B cell (primary cell): ENCODE measurements at regions not wholly inside any gene's neighbourhood (a gene's known extent, or its start where the extent isn't known, plus 50 kb on each side); places are given as distances from the start of the nearest gene placed in this dataset.

ENCODE experiments used
- ATAC-seq: fragments of 200-7000 bp; cut with Tn5 transposase; one replicate; pipeline ENCODE4 v1.10.0; 2021; ENCODE audit warnings: low read depth, mild to moderate bottlenecking, moderate number of reproducible peaks, moderate library complexity
- CTCF ChIA-PET: fragments of 350-600 bp; sonication (Branson Sonifier 250); formaldehyde crosslinking; loops from one replicate; lab custom pipeline; 2021; ENCODE audit warnings: antibody characterized with exemption, inconsistent platforms; lab: Charles Lee
- POLR2A ChIA-PET: fragments of 350-600 bp; sonication (Branson Sonifier 250); formaldehyde crosslinking; loops from one replicate; lab custom pipeline; 2021; ENCODE audit warnings: antibody characterized with exemption; lab: Charles Lee
- DNase-seq: peaks from one replicate; pipeline ENCODE4 v3.0.0; 2013
- H2AFZ ChIP-seq: 2 replicates; pipeline ENCODE4 v1.6.1; 2012; ENCODE audit warnings: mild to moderate bottlenecking, low read depth, low read length; ENCODE audit not compliant: insufficient read depth, poor library complexity, severe bottlenecking
- H3K27ac ChIP-seq, 2 donors: 1 replicate in 1 of 2; 2 replicates in 1 of 2; pipeline ENCODE4 v1.5.1; 2012 to 2013; ENCODE audit warnings: low read length in 2 of 2, mild to moderate bottlenecking in 2 of 2, moderate library complexity in 1 of 2
- H3K27me3 ChIP-seq, 4 experiments: fragments of 200-600 bp in 1 of 4; sonication (generic) in 1 of 4; replicated peaks in 1 of 4; 1 replicate in 2 of 4; 2 replicates in 2 of 4; pipeline versions ENCODE4 v1.6.1 to v1.7.0; 2013 to 2016; ENCODE audit warnings: low read length in 3 of 4, mild to moderate bottlenecking in 2 of 4, mixed read lengths in 1 of 4, moderate library complexity in 1 of 4; ENCODE audit not compliant: insufficient read depth in 4 of 4, control insufficient read depth in 3 of 4; ENCODE audit errors: control extremely low read depth in 1 of 4
- H3K36me3 ChIP-seq, 2 experiments: replicated peaks in 1 of 2; 1 replicate in 1 of 2; 2 replicates in 1 of 2; pipeline versions ENCODE4 v1.6.1 to v1.7.1; 2013; ENCODE audit warnings: low read length in 1 of 2; ENCODE audit not compliant: insufficient read depth in 2 of 2, control insufficient read depth in 1 of 2; ENCODE audit errors: control extremely low read depth in 1 of 2, extremely low read depth in 1 of 2
- H3K4me1 ChIP-seq, 2 donors: fragments of 200-600 bp in 1 of 2; sonication (generic) in 1 of 2; 1 replicate in 1 of 2; 2 replicates in 1 of 2; pipeline versions ENCODE4 v1.5.1 to v1.6.1; 2013 to 2017; ENCODE audit warnings: low read length in 2 of 2; ENCODE audit not compliant: control insufficient read depth in 2 of 2, insufficient read depth in 2 of 2
- H3K4me2 ChIP-seq: replicated peaks from 2 replicates; pipeline ENCODE3; 2012; ENCODE audit warnings: mild to moderate bottlenecking, low read depth, low read length; ENCODE audit not compliant: poor library complexity, severe bottlenecking
- H3K4me3 ChIP-seq, 5 experiments: fragments of 200-600 bp in 1 of 5; sonication (generic) in 1 of 5; 1 replicate in 3 of 5; 2 replicates in 2 of 5; pipeline versions ENCODE4 v1.5.1 to v1.7.0; 2011 to 2016; ENCODE audit warnings: low read length in 4 of 5, mild to moderate bottlenecking in 4 of 5, low read depth in 2 of 5, control low read depth in 1 of 5, moderate library complexity in 1 of 5; ENCODE audit not compliant: insufficient read depth in 1 of 5; ENCODE audit errors: control extremely low read depth in 1 of 5, extremely low read depth in 1 of 5
- H3K79me2 ChIP-seq: fragments of 200-600 bp; sonication (generic); one replicate; pipeline ENCODE4 v1.6.0; 2016; ENCODE audit warnings: low read length; ENCODE audit not compliant: control insufficient read depth, insufficient read depth
- H3K9ac ChIP-seq: fragments of 200-600 bp; sonication (generic); 2 replicates; pipeline ENCODE4 v1.6.1; 2017; ENCODE audit warnings: mild to moderate bottlenecking, low read length, moderate library complexity
- H3K9me3 ChIP-seq, 3 donors: one replicate each; pipeline versions ENCODE4 v1.6.1 to v1.7.1; 2013; ENCODE audit warnings: low read length in 2 of 3; ENCODE audit not compliant: control insufficient read depth in 2 of 3, insufficient read depth in 1 of 3; ENCODE audit errors: control extremely low read depth in 1 of 3
- H4K20me1 ChIP-seq: 2 replicates; pipeline ENCODE4 v1.6.0; 2012; ENCODE audit warnings: mild to moderate bottlenecking, low read length; ENCODE audit not compliant: insufficient read depth, control insufficient read depth, poor library complexity, severe bottlenecking
- H3K27ac Mint-ChIP-seq: one replicate; pipeline ENCODE4 v1.8.0; 2021; ENCODE audit warnings: mixed read lengths
- H3K27me3 Mint-ChIP-seq: one replicate; pipeline ENCODE4 v1.8.0; 2021; ENCODE audit warnings: mixed read lengths
- H3K4me1 Mint-ChIP-seq: one replicate; pipeline ENCODE4 v1.8.0; 2021; ENCODE audit warnings: mixed read lengths
- H3K4me3 Mint-ChIP-seq: one replicate; pipeline ENCODE4 v1.8.0; 2021; ENCODE audit warnings: mixed read lengths
- H3K9me3 Mint-ChIP-seq: one replicate; pipeline ENCODE4 v1.8.0; 2022; ENCODE audit warnings: mixed read lengths; ENCODE audit not compliant: insufficient read depth
- CTCF ChIP-seq: fragments of 200-600 bp; IDR thresholded peaks from one replicate; pipeline ENCODE4 v1.8.0; 2022; ENCODE audit warnings: antibody characterized with exemption, mild to moderate bottlenecking
- EZH2 ChIP-seq: IDR thresholded peaks from 2 replicates; pipeline ENCODE4 v1.6.1; 2012; ENCODE audit warnings: borderline replicate concordance, low read depth, mild to moderate bottlenecking, moderate library complexity, low read length; ENCODE audit not compliant: insufficient read depth, poor library complexity, severe bottlenecking
- WGBS: methylation state at CpG from one replicate; pipeline ENCODE4 v1.1.5; 2013; ENCODE audit warnings: missing lambda C conversion rate; ENCODE audit not compliant: insufficient coverage; 5-methylcytosine and 5-hydroxymethylcytosine counted together
- intact Hi-C: fragments of 100-400 bp; cut with micrococcal nuclease; formaldehyde crosslinking; loops from one replicate; pipeline ENCODE4 v1.10.0; 2022

- Histone ChIP-seq H3K79me2 (no peaks in the 10 kb centered on the region), H3K4me3 (no peak overlapping the region), H3K36me3 (no peaks in the 10 kb centered on the region), H3K27ac (no peak overlapping the region), H3K9ac (no peak overlapping the region), H2AFZ (no peak overlapping the region), H3K27me3 (no peaks in the 10 kb centered on the region), H3K4me2 (no peak overlapping the region), H4K20me1 (no peaks in the 10 kb centered on the region), H3K9me3 (no peaks in the 10 kb centered on the region), H3K4me1 (no peaks in the 10 kb centered on the region)
- ATAC-seq (no peak), DNase-seq (no peak)
- intact Hi-C loops: no loop called here
- WGBS: no CpG with 5 or more reads among the region's 4 CpGs
- POLR2A ChIA-PET: no interaction called here
- H3K27ac Mint-ChIP-seq: no peak overlapping the region
- no peaks in the 10 kb centered on the region for H3K27me3 Mint-ChIP-seq
- no peak overlapping the region for H3K4me3 Mint-ChIP-seq
- TF ChIP-seq EZH2: no peak
- no peak for TF ChIP-seq CTCF
- no peaks in the 10 kb centered on the region for H3K4me1 Mint-ChIP-seq
- H3K9me3 Mint-ChIP-seq: peaks cover 11% of the 10 kb centered on the region
- CTCF ChIA-PET: no interaction called here
These were observed 828.2 kb upstream of the MAP3K7 start for GRCh38 chr6:91415031-91415605.

- Histone ChIP-seq H3K4me1 (no peaks in the 10 kb centered on the region), H3K79me2 (no peaks in the 10 kb centered on the region), H2AFZ (no peak overlapping the region), H3K36me3 (no peaks in the 10 kb centered on the region), H3K9me3 (peaks cover 0 to 3% (median 0%) of the 10 kb centered on the region in 3 donors), H3K4me2 (no peak overlapping the region), H3K27me3 (no peaks in the 10 kb centered on the region), H3K9ac (no peak overlapping the region), H3K4me3 (no peak overlapping the region), H4K20me1 (no peaks in the 10 kb centered on the region), H3K27ac (no peak overlapping the region)
- H3K9me3 Mint-ChIP-seq: peaks cover 9% of the 10 kb centered on the region
- no CpG with 5 or more reads among the region's 3 CpGs for WGBS
- POLR2A ChIA-PET: no interaction called here
- H3K27ac Mint-ChIP-seq: no peak overlapping the region
- DNase-seq: no peak
- CTCF ChIA-PET: no interaction called here
- H3K4me1 Mint-ChIP-seq: no peaks in the 10 kb centered on the region
- no peak overlapping the region for H3K4me3 Mint-ChIP-seq
- TF ChIP-seq CTCF (no peak), EZH2 (no peak)
- no peak for ATAC-seq
- intact Hi-C loops: no loop called here
- no peaks in the 10 kb centered on the region for H3K27me3 Mint-ChIP-seq
These were observed 825.7 kb upstream of the MAP3K7 start for GRCh38 chr6:91412532-91412931.
